Heart left ventricle (tissue), 13 donors: ENCODE measurements at regions not wholly inside any gene's neighbourhood (a gene's known extent, or its start where the extent isn't known, plus 50 kb on each side); places are given as distances from the start of the nearest gene placed in this dataset.

Source experiments
- POLR2A ChIP-seq, 2 donors: fragments of 450-650 bp; IDR thresholded peaks; one replicate each; pipeline ENCODE4 v1.6.1; 2017; ENCODE audit warnings: antibody characterized with exemption in 2 of 2, mild to moderate bottlenecking in 2 of 2, moderate library complexity in 2 of 2
- TF ChIP-seq, protein P1 (sequence below), 12 donors: fragments of 200-600 bp; sonication (generic) in 4 of 12; IDR thresholded peaks; one replicate each; pipeline versions ENCODE4 v1.5.0 to v1.8.0; 2018 to 2022; ENCODE audit warnings: antibody characterized with exemption in 12 of 12, mild to moderate bottlenecking in 5 of 12
- donor health status: ischemic (EF 13 %, LVEDD 7.1; RV severe dilation, severe dysfunction).
- donor health status: DM: no; HTN: yes; CAD: no.
- donor health status: DM: no; HTN: no; CAD: no.
- donor health status: ischemic (EF 25% LVEDD 6.9; RV normal size, moderate dysfunction).
- donor health status: ischemic (EF 25% LVEDD 5.7; RV mildly dilated, moderate dysfunction).
- donor health status: ischemic (EF 35%, LVEDD 5.7; RV mildly dilated, moderate dysfunction).
- donor health status: nonischemic (EF 11% LVEDD 7.7; RV severe dilation, severe dysfunction).
- donor health status: DM: yes; HTN: yes; CAD: no.
- donor health status: PGD.
- donor health status: ischemic (EF 29% LVEDD 5.4; RV normal size, mild dysfunction).
- donor health status: nonischemic (EF 23%, LVEDD 6.1; RV moderate dilation, normal function).

DNA sequence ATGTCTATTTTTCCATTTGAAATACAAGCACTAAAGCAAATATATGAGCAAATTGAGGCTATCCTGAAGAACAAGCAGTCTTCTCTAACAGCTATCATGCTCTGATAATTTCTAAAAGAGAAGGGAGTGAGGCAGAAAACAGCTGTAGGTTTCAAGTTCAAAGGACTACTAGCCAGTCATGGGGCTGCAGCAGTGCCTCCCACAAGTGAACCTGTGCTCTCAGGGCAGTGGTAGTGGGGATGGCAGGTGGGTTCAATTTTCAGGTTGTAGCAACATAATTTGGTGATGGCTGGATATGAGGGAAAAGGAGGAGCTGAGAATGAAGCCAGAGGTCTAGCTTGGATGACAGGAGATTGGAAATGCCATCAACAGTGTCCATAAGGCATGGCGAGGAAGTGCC is 93.5 kb upstream of the ARHGAP20 start:
- TF ChIP-seq, protein P1, sequence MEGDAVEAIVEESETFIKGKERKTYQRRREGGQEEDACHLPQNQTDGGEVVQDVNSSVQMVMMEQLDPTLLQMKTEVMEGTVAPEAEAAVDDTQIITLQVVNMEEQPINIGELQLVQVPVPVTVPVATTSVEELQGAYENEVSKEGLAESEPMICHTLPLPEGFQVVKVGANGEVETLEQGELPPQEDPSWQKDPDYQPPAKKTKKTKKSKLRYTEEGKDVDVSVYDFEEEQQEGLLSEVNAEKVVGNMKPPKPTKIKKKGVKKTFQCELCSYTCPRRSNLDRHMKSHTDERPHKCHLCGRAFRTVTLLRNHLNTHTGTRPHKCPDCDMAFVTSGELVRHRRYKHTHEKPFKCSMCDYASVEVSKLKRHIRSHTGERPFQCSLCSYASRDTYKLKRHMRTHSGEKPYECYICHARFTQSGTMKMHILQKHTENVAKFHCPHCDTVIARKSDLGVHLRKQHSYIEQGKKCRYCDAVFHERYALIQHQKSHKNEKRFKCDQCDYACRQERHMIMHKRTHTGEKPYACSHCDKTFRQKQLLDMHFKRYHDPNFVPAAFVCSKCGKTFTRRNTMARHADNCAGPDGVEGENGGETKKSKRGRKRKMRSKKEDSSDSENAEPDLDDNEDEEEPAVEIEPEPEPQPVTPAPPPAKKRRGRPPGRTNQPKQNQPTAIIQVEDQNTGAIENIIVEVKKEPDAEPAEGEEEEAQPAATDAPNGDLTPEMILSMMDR (IDR thresholded peaks at IDR 0.05) = no peak
- TF ChIP-seq POLR2A (IDR thresholded peaks at IDR 0.05) = no peak
